Fibroblast of the aortic adventitia (primary cell): ENCODE measurements at regions not wholly inside any gene's neighbourhood (a gene's known extent, or its start where the extent isn't known, plus 50 kb on each side); places are given as distances from the start of the nearest gene placed in this dataset.

ENCODE experiments used
- DNase-seq: peaks from one replicate; pipeline ENCODE4 v3.0.0-alpha.2; 2010; ENCODE audit warnings: low read depth
- H3K4me3 ChIP-seq: 2 replicates; pipeline ENCODE4 v1.5.1; 2011; ENCODE audit warnings: low read depth, mild to moderate bottlenecking, control low read depth, low read length, moderate library complexity
- TF ChIP-seq, protein P1 (sequence below): IDR thresholded peaks from 2 replicates; pipeline ENCODE4 v1.5.1; 2011; ENCODE audit warnings: mild to moderate bottlenecking, low read length, control low read depth, inconsistent platforms; ENCODE audit not compliant: insufficient read depth

DNA sequence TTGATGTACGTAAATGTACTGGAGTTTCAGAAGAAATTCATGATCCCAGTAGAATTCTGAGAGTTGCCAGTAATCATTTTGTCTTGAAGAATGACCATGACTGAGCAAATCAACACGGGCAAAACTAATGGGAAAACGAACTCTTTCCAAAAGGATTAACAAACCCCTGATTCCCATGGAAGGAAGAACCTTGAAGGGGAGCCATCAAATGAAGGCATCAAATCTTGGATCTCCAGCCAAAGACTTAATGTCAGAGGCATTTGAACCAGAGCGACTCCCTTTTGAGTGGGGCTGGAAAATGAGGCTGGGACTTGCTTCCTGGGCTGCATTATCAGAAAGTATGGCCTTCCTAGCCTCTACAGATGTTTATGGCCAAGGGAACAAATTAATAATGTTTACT, 364.4 kb upstream of the PRKCQ start:
- no peak for DNase-seq
- TF ChIP-seq, protein P1, sequence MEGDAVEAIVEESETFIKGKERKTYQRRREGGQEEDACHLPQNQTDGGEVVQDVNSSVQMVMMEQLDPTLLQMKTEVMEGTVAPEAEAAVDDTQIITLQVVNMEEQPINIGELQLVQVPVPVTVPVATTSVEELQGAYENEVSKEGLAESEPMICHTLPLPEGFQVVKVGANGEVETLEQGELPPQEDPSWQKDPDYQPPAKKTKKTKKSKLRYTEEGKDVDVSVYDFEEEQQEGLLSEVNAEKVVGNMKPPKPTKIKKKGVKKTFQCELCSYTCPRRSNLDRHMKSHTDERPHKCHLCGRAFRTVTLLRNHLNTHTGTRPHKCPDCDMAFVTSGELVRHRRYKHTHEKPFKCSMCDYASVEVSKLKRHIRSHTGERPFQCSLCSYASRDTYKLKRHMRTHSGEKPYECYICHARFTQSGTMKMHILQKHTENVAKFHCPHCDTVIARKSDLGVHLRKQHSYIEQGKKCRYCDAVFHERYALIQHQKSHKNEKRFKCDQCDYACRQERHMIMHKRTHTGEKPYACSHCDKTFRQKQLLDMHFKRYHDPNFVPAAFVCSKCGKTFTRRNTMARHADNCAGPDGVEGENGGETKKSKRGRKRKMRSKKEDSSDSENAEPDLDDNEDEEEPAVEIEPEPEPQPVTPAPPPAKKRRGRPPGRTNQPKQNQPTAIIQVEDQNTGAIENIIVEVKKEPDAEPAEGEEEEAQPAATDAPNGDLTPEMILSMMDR, result no peak
- no peak overlapping the region for H3K4me3 ChIP-seq

DNA sequence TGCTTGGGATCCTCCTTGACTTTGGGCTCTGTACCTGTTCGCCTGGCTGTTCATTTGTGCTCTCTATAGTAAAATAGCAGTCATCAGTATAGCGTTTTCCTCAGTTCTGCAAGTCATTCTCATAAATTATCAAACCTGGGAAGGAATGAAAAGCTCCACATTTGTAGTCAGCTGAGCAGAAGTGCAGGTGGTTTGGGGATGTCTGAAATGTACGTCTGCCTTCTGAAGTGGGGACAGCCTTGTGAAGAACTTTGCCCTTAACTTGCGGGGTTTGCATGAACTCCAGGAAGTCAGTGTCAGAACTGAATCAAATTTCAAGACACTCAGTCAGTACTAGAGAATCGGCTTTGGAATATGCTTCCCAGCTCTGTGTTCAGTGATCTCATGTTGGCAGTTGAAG, 358.3 kb upstream of the PRKCQ start:
- TF ChIP-seq, protein P1, result no peak
- no peak overlapping the region for H3K4me3 ChIP-seq
- DNase-seq, result no peak

DNA sequence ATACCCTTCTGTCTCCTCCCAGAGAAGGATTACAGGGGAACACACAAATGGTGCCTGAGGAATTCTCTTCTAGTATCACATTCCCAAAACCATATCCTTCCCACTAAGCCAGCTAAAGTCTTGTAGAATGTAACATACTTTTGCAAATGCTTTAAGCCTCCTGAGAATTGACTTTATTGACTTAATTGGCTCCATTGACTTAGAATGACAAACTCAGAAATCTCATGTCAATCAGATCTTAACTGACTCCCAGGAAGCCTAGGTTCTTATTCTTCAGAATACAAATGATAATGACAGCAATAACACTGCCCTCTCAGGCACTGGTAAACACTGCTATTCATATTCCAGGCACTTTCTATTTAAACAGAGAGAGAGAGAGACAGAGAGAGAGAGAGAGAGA, 356.9 kb upstream of the PRKCQ start:
- H3K4me3 ChIP-seq, result no peak overlapping the region
- no peak for DNase-seq
- TF ChIP-seq, protein P1, result no peak

DNA sequence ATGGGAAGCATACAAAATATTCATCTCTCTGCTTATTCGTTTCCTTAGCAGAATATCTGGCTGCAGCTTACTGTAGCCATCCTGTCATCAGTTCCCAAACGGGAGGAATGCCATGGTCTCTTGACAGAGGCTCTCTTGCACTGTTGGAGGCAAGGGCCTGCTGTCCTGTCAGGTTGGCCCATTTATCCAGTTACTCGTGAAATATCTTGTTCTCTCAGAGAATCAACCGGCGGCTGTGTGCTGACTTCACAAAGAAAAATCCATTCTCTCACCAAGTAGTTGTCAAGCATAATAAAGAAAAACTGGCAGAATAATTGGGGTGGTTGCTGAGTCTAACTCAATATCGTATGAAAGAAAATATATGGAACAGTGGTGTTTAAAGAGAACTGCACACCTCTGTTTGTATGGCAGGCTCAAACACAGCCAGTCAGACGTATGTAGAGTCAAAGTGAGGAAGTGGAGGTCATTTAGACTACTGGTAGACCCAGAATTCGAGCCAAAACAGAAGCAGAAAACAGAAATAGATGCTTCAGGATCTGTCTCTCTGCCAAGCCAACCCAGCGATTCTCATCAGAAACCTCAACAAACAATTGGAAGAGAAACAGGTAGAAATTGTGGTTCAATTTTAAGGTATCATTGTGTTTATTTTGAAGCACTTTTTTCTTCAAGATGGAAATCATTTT, 349.2 kb upstream of the PRKCQ start:
- DNase-seq, result no peak
- TF ChIP-seq, protein P1, result no peak
- H3K4me3 ChIP-seq, result no peak overlapping the region

DNA sequence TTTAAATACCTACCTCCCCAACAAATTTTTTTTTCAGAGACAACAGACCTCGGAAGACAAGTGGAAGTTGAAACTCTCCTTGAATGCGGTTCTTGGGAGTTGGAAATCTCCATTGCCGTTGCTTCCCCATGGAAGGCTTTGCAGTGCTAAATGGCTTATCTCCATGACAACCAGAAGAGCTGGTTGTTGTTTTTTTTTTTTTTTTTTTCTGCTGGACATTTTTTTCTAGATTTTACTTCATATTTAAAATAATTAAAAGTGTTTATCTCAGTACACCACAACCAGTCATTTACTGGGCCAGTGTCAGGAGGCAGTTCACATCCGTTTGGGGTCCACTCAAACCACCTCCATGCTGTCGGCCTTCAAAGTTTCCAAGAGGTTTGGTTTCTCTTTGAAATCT, 348.5 kb upstream of the PRKCQ start:
- DNase-seq, result no peak
- TF ChIP-seq, protein P1, result no peak
- no peak overlapping the region for H3K4me3 ChIP-seq

DNA sequence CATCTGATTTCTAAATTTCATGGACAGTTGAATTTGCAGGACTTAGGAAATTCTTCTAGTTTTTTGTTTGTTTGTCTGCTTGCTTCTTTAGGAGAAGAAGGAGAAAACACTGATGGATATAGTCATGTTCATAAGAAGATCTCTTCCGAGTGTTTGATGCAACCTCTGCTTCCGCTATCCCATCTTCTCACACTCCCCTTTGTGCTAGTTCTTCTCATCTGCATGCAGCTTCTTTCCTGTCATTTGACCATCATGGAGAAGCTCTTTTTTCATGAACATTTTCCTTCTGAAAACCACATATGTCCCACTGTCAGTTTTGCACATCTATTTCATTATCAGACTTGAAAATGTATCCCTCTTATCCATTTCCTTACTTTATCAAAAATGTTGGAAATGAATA, 346.9 kb upstream of the PRKCQ start:
- H3K4me3 ChIP-seq, result no peak overlapping the region
- no peak for DNase-seq
- TF ChIP-seq, protein P1, result no peak

DNA sequence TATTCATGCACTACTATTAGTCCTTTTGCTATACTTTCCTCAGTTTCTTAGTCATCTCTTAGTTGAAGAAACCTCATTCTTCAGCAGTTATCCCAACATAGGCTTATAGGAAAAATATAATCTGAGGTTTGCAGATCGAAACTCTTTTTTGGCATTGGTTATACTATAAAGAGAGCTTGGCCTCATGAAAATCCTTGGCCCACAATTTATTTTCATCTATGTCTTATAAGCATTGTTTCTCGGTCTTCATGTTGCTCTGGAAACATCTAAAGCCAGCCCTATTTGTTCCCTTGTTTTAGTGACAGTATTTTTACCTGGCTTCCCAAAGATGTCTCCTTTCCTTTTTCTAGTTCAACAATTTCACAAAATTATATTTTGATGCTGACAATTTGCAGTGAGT, 345.1 kb upstream of the PRKCQ start:
- DNase-seq, result no peak
- TF ChIP-seq, protein P1, result no peak
- no peak overlapping the region for H3K4me3 ChIP-seq
